GM13977 (cell line): ENCODE measurements at regions not wholly inside any gene's neighbourhood (a gene's known extent, or its start where the extent isn't known, plus 50 kb on each side); places are given as distances from the start of the nearest gene placed in this dataset.

Source experiments
- DNase-seq: peaks from one replicate; pipeline ENCODE4 v3.0.0; 2012; ENCODE audit warnings: low spot score
- in situ Hi-C: fragments of 300-500 bp; cut with MboI; formaldehyde crosslinking; loops from one replicate; pipeline ENCODE4 v1.12.0; 2022; ENCODE audit warnings: low sequenced_read_pairs, low pct_unique_long_range_greater_than_20kb, mixed read lengths, inconsistent platforms; ENCODE audit not compliant: unreplicated experiment
- TF ChIP-seq, protein P1 (sequence below): IDR thresholded peaks from 2 replicates; pipeline ENCODE4 v1.5.1; 2012; ENCODE audit warnings: mild to moderate bottlenecking, control low read depth; ENCODE audit not compliant: insufficient read depth; ENCODE audit errors: extremely low read depth, missing control alignments

GRCh38 chr1:218139761-218140160 is 145.3 kb upstream of the RRP15 start:
- in situ Hi-C loops: no loop called here
- TF ChIP-seq, protein P1, sequence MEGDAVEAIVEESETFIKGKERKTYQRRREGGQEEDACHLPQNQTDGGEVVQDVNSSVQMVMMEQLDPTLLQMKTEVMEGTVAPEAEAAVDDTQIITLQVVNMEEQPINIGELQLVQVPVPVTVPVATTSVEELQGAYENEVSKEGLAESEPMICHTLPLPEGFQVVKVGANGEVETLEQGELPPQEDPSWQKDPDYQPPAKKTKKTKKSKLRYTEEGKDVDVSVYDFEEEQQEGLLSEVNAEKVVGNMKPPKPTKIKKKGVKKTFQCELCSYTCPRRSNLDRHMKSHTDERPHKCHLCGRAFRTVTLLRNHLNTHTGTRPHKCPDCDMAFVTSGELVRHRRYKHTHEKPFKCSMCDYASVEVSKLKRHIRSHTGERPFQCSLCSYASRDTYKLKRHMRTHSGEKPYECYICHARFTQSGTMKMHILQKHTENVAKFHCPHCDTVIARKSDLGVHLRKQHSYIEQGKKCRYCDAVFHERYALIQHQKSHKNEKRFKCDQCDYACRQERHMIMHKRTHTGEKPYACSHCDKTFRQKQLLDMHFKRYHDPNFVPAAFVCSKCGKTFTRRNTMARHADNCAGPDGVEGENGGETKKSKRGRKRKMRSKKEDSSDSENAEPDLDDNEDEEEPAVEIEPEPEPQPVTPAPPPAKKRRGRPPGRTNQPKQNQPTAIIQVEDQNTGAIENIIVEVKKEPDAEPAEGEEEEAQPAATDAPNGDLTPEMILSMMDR: no peak
- DNase-seq: no peak

GRCh38 chr1:218156595-218156994 is 128.5 kb upstream of the RRP15 start:
- in situ Hi-C loops: no loop called here
- no peak for DNase-seq
- TF ChIP-seq, protein P1: no peak

GRCh38 chr1:218163371-218163770 is 121.7 kb upstream of the RRP15 start:
- no peak for DNase-seq
- TF ChIP-seq, protein P1: no peak
- in situ Hi-C loops: no loop called here

- DNase-seq: peak; percentile 34
- in situ Hi-C loops: no loop called here
- TF ChIP-seq, protein P1: no peak
Measured at GRCh38 chr1:218164111-218164929, 120.8 kb upstream of the RRP15 start.

DNA sequence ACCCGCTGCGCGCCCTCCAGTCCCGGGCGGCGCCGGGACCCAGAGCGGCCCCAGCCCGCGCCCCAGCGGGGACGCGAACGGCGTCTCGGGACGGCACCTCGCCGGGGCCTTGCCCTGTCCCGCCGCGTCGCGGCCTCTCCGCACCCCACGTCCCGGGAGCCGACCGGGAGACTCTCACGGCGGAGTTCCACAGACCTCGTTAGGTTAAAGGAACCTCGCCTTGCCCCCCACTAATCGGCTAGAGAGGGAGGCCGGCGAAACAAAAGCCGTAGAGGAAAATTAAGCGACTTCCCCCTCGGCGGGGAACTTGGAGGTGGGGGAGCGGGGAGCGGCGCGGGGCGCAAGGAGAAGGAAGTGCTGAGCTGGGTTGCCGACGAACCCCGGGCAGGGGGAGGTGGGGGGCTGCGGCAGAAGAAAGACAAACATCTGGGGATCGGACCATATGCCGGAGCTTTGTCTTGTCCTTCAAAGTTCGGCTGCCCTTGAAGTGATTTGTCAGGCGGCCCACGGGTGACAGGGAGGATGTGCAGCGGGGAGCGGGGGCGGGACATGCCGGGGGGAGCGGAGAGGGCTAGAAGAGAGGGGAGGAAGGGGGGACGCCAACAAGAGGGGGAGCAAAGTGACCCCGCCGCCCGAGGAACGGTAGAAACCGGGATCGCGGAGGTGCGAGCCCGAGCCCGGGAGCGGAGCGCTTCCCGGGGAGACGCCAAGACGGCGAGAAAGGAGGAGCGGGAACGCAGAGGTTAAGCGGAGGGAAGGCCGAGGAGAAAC is 120.0 kb upstream of the RRP15 start:
- peak; percentile 18 for DNase-seq
- in situ Hi-C loops: no loop called here
- TF ChIP-seq, protein P1: no peak

DNA sequence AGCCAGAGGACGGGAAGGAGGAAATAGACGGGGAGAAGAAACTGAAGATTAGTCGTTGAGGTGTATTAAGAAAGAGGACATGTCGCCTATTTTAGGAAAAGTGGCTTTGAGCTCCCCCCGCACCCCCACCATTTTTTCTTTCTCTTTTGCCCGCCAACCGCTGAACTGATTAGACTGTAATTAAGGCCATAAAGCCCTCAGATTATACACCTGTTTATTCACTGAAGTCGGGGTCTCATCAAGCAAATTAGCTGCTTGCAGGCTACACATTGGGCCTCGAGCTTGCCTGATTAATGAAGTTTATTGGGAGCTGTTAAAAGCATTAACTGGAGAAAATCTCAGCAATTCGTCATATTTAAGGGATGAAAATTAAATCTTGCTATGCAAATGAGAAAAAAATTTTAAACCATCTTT is 119.4 kb upstream of the RRP15 start:
- TF ChIP-seq, protein P1: no peak
- peak; percentile 14 for DNase-seq
- in situ Hi-C loops: no loop called here
